Endothelial cell of umbilical vein (primary cell): ENCODE measurements at regions not wholly inside any gene's neighbourhood (a gene's known extent, or its start where the extent isn't known, plus 50 kb on each side); places are given as distances from the start of the nearest gene placed in this dataset.

Source experiments
- BruUV-seq: library from RNA; stranded (reverse); fragments of 400-500 nt; replicated peaks from 2 replicates; lab custom pipeline; 2021; lab: Mats Ljungman, UMichigan
- CTCF ChIA-PET: fragments of 300-600, 350-600 bp; sonication (Branson Sonifier 250); formaldehyde crosslinking; loops from one replicate; lab custom pipeline; 2021; ENCODE audit warnings: antibody characterized with exemption, inconsistent platforms; lab: Charles Lee
- POLR2A ChIA-PET: fragments of 300-600, 350-600 bp; sonication (Branson Sonifier 250); formaldehyde crosslinking; loops from one replicate; lab custom pipeline; 2021; ENCODE audit warnings: antibody characterized with exemption, inconsistent platforms; lab: Charles Lee
- DNase-seq: peaks from one replicate; pipeline ENCODE4 v3.0.0-alpha.2; 2011; ENCODE audit warnings: low read depth, low spot score
- FAIRE-seq: peaks from 2 replicates; lab custom pipeline; 2011; peaks lifted over from hg19 to GRCh38; lab: Jason Lieb, UNC
- H2AFZ ChIP-seq: 2 replicates; pipeline ENCODE4 v1.6.0; 2012; ENCODE audit warnings: low read depth, low read length, control low read depth, inconsistent platforms
- H3K27ac ChIP-seq: 2 replicates; pipeline ENCODE4 v1.5.1; 2011; ENCODE audit warnings: low read depth, mild to moderate bottlenecking, control low read depth, low read length, moderate library complexity; ENCODE audit not compliant: insufficient read depth
- H3K27me3 ChIP-seq, 2 experiments: 2 replicates each; pipeline versions ENCODE4 v1.6.0 to v1.6.1; 2011; ENCODE audit warnings: low read length in 2 of 2, mixed read lengths in 1 of 2; ENCODE audit not compliant: control insufficient read depth in 2 of 2, insufficient read depth in 2 of 2
- H3K36me3 ChIP-seq, 2 experiments: 2 replicates in 1 of 2; 3 replicates in 1 of 2; pipeline ENCODE4 v1.5.1; 2011; ENCODE audit warnings: low read length in 2 of 2, mild to moderate bottlenecking in 1 of 2, moderate library complexity in 1 of 2; ENCODE audit not compliant: control insufficient read depth in 2 of 2, insufficient read depth in 2 of 2; ENCODE audit errors: extremely low read depth in 1 of 2
- H3K4me1 ChIP-seq: 3 replicates; pipeline ENCODE4 v1.5.1; 2011; ENCODE audit warnings: mild to moderate bottlenecking, low read length; ENCODE audit not compliant: control insufficient read depth, insufficient read depth; ENCODE audit errors: extremely low read depth
- H3K4me2 ChIP-seq: 2 replicates; pipeline ENCODE4 v1.6.1; 2011; ENCODE audit warnings: low read length, control low read depth, mixed read lengths; ENCODE audit not compliant: insufficient read depth
- H3K4me3 ChIP-seq, 3 experiments: fragments of 200-600 bp in 1 of 3; sonication (generic), shearing (Covaris generic) in 1 of 3; replicated peaks in 1 of 3; 2 replicates each; pipeline ENCODE4 v1.5.1; 2011 to 2016; ENCODE audit warnings: control low read depth in 3 of 3, low read length in 3 of 3, mild to moderate bottlenecking in 2 of 3, inconsistent platforms in 1 of 3, low read depth in 1 of 3, moderate library complexity in 1 of 3; ENCODE audit not compliant: insufficient read depth in 1 of 3
- H3K79me2 ChIP-seq: 2 replicates; pipeline ENCODE4 v1.6.0; 2012; ENCODE audit warnings: low read length, inconsistent platforms; ENCODE audit not compliant: control insufficient read depth, insufficient read depth
- H3K9ac ChIP-seq: replicated peaks from 2 replicates; pipeline ENCODE3; 2011; ENCODE audit warnings: low read length, control low read depth; ENCODE audit not compliant: insufficient read depth; ENCODE audit errors: extremely low read depth
- H3K9me1 ChIP-seq: replicated peaks from 3 replicates; pipeline ENCODE4 v1.6.0; 2011; ENCODE audit warnings: mild to moderate bottlenecking, low read length; ENCODE audit not compliant: control insufficient read depth, insufficient read depth; ENCODE audit errors: extremely low read depth
- H3K9me3 ChIP-seq: replicated peaks from 2 replicates; pipeline ENCODE4 v1.5.1; 2012; ENCODE audit warnings: low read length, inconsistent platforms; ENCODE audit not compliant: control insufficient read depth, insufficient read depth
- H4K20me1 ChIP-seq: replicated peaks from 2 replicates; pipeline ENCODE3; 2011; ENCODE audit warnings: mild to moderate bottlenecking, low read length; ENCODE audit not compliant: control insufficient read depth, insufficient read depth; ENCODE audit errors: extremely low read depth
- EZH2 ChIP-seq: IDR thresholded peaks from 2 replicates; pipeline ENCODE4 v1.6.1; 2012; ENCODE audit warnings: borderline replicate concordance, low read depth, mild to moderate bottlenecking, moderate library complexity, low read length, inconsistent platforms; ENCODE audit not compliant: severe bottlenecking
- FOS ChIP-seq: IDR thresholded peaks from 2 replicates; pipeline ENCODE4 v1.6.1; 2011; ENCODE audit warnings: mild to moderate bottlenecking, low read length, moderate library complexity, borderline replicate concordance; ENCODE audit not compliant: insufficient read depth
- GATA2 ChIP-seq: IDR thresholded peaks from 2 replicates; pipeline ENCODE4 v1.7.0; 2011; ENCODE audit warnings: low read depth, mild to moderate bottlenecking, moderate library complexity, mixed read lengths, low read length; ENCODE audit not compliant: insufficient read length, insufficient read depth
- JUN ChIP-seq: IDR thresholded peaks from 2 replicates; pipeline ENCODE4 v1.6.1; 2011; ENCODE audit warnings: borderline replicate concordance, low read depth; ENCODE audit not compliant: insufficient read length, insufficient read depth
- MAX ChIP-seq: IDR thresholded peaks from 2 replicates; pipeline ENCODE4 v1.6.1; 2011; ENCODE audit not compliant: insufficient read depth, insufficient read length
- MYC ChIP-seq: IDR thresholded peaks from one replicate; pipeline ENCODE4 v1.6.1; 2011; ENCODE audit warnings: mild to moderate bottlenecking, low read depth, low read length
- POLR2A ChIP-seq: IDR thresholded peaks from 2 replicates; pipeline ENCODE4 v1.6.1; 2012; ENCODE audit warnings: low read depth, mild to moderate bottlenecking, control low read depth, low read length
- POLR2AphosphoS5 ChIP-seq: IDR thresholded peaks from 2 replicates; pipeline ENCODE4 v1.6.1; 2012; ENCODE audit warnings: low read depth, mild to moderate bottlenecking, control low read depth, low read length, moderate library complexity; ENCODE audit not compliant: insufficient read depth
- dilution Hi-C: fragments of 300-500 bp; cut with MboI; formaldehyde crosslinking; loops from one replicate; pipeline ENCODE4 v1.15.0; 2019; ENCODE audit warnings: low sequenced_read_pairs; ENCODE audit not compliant: extremely low pct_ligation_motif_present
- intact Hi-C: fragments of 100-400 bp; cut with micrococcal nuclease; formaldehyde crosslinking; loops from one replicate; pipeline ENCODE4 v1.10.0; 2022
- TF ChIP-seq, protein P1 (sequence below), 2 donors: IDR thresholded peaks; 1 replicate in 1 of 2; 2 replicates in 1 of 2; pipeline ENCODE4 v1.5.1; 2011; ENCODE audit warnings: low read length in 2 of 2, mild to moderate bottlenecking in 2 of 2, moderate library complexity in 2 of 2, control low read depth in 1 of 2, inconsistent platforms in 1 of 2, low read depth in 1 of 2; ENCODE audit not compliant: insufficient read depth in 1 of 2; ENCODE audit errors: extremely low read depth in 1 of 2

DNA sequence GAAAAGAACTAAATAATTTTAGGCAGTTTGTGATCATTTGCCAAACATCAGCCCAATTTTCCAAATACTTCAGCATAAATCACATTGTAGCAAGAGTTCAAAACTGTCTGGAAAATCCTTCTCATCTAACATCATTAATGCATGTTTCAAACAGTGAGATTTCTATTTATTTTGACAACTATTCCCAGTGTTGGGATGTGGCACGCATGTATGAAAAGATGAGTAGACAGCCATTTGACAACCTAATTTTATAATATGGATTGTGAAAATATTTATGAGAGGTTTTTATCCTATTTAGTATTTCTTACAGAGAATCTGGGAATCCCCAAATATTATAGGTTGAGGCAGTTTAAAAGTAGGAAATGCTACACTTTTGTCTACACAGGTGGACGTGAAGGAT, 357.6 kb upstream of the ARID1B start:
- Histone ChIP-seq H3K27ac (no peak overlapping the region), H3K36me3 (no peaks in the 10 kb centered on the region), H2AFZ (no peak overlapping the region), H3K4me3 (no peak overlapping the region), H3K4me1 (no peaks in the 10 kb centered on the region), H3K27me3 (no peaks in the 10 kb centered on the region), H4K20me1 (no peaks in the 10 kb centered on the region), H3K9me3 (no peaks in the 10 kb centered on the region), H3K9me1 (no peaks in the 10 kb centered on the region), H3K79me2 (no peaks in the 10 kb centered on the region), H3K4me2 (no peak overlapping the region), H3K9ac (no peak overlapping the region)
- BruUV-seq, result no TSS peak
- ChIA-PET POLR2A (no interaction called here), CTCF (no interaction called here)
- DNase-seq (no peak), FAIRE-seq (no peak)
- intact Hi-C loops (loop anchor here (10.0 kb wide), 1 partner anchor 1095 kb away; no protein-coding TSS in a partner anchor), dilution Hi-C loops (no loop called here)
- TF ChIP-seq JUN (no peak), EZH2 (no peak), FOS (no peak), MYC (no peak), POLR2AphosphoS5 (no peak), MAX (no peak), GATA2 (no peak), POLR2A (no peak)
- TF ChIP-seq, protein P1, sequence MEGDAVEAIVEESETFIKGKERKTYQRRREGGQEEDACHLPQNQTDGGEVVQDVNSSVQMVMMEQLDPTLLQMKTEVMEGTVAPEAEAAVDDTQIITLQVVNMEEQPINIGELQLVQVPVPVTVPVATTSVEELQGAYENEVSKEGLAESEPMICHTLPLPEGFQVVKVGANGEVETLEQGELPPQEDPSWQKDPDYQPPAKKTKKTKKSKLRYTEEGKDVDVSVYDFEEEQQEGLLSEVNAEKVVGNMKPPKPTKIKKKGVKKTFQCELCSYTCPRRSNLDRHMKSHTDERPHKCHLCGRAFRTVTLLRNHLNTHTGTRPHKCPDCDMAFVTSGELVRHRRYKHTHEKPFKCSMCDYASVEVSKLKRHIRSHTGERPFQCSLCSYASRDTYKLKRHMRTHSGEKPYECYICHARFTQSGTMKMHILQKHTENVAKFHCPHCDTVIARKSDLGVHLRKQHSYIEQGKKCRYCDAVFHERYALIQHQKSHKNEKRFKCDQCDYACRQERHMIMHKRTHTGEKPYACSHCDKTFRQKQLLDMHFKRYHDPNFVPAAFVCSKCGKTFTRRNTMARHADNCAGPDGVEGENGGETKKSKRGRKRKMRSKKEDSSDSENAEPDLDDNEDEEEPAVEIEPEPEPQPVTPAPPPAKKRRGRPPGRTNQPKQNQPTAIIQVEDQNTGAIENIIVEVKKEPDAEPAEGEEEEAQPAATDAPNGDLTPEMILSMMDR (IDR thresholded peaks at IDR 0.05; ENCODE audit: extremely low read depth in 1 of 2, insufficient read depth in 1 of 2, low read depth in 1 of 2, low read length in 2 of 2), result no peak
